Adrenal gland (tissue), 5 donors: ENCODE measurements at regions not wholly inside any gene's neighbourhood (a gene's known extent, or its start where the extent isn't known, plus 50 kb on each side); places are given as distances from the start of the nearest gene placed in this dataset.

Experiments
- POLR2A ChIP-seq, 2 donors: fragments of 450-650 bp; IDR thresholded peaks; one replicate each; pipeline ENCODE4 v1.6.1; 2017; ENCODE audit warnings: antibody characterized with exemption in 2 of 2, mild to moderate bottlenecking in 2 of 2, moderate library complexity in 1 of 2
- TF ChIP-seq, protein P1 (sequence below), 6 experiments: fragments of 450-650 bp in 4 of 6; fragments of 200-600 bp in 2 of 6; sonication (generic) in 1 of 6; IDR thresholded peaks; 1 replicate in 5 of 6; 2 replicates in 1 of 6; pipeline versions ENCODE4 v1.5.1 to v1.8.0; 2016 to 2021; ENCODE audit warnings: antibody characterized with exemption in 6 of 6, mild to moderate bottlenecking in 2 of 6, moderate library complexity in 1 of 6
- donor health status: DM: no; HTN: no; CAD: no.

DNA sequence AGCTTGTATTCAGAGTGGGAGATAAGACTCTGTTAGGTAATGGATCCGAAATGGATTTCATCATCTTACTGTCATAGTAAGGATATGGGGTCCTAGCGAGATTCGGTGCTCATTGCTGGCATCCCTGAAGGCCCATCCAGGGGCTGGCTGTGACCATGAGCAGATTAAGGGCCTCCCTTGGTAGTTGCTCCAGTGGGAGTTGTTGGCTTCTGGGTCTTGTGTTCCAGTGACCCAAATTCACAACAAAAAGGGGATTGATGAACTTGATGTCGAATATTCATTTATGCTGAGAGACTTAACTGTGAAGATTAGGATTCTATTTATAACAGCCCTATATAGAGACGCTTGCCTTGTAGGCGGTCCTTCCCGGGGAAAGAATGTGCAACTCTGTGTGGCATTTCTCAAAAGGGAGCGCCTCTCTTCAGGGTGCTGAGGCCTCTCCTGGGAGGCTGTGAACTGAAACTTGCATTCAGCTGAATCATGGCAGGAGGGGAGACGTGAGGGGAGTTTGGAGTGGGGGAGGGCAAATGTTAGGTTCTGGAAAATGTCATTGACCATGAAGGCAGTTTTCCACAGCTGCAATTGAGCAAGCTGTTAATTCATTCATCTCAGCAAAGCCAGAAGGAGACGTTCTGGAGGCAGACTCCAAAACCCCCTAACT is 233.1 kb upstream of the FZD8 start:
- TF ChIP-seq, protein P1, sequence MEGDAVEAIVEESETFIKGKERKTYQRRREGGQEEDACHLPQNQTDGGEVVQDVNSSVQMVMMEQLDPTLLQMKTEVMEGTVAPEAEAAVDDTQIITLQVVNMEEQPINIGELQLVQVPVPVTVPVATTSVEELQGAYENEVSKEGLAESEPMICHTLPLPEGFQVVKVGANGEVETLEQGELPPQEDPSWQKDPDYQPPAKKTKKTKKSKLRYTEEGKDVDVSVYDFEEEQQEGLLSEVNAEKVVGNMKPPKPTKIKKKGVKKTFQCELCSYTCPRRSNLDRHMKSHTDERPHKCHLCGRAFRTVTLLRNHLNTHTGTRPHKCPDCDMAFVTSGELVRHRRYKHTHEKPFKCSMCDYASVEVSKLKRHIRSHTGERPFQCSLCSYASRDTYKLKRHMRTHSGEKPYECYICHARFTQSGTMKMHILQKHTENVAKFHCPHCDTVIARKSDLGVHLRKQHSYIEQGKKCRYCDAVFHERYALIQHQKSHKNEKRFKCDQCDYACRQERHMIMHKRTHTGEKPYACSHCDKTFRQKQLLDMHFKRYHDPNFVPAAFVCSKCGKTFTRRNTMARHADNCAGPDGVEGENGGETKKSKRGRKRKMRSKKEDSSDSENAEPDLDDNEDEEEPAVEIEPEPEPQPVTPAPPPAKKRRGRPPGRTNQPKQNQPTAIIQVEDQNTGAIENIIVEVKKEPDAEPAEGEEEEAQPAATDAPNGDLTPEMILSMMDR (IDR thresholded peaks at IDR 0.05), result no peak
- no peak for TF ChIP-seq POLR2A (IDR thresholded peaks at IDR 0.05)
